ENCODE measurements at regions not wholly inside any gene's neighbourhood (a gene's known extent, or its start where the extent isn't known, plus 50 kb on each side); places are given as distances from the start of the nearest gene placed in this dataset.
A peak's percentile ranks its signal among the peaks of the same experiment; 100 is the strongest.
"Not testable (repeated sequence)": the region's sequence is repeated elsewhere in the genome, so short reads cannot be mapped to it uniquely, and the experiment has no call there.

- H3K4me3 ChIP-seq (replicated peaks in 1 of 3; ENCODE audit: insufficient read depth in 1 of 3, low read depth in 2 of 3, low read length in 3 of 3); intact Hi-C loops (cut with micrococcal nuclease; ENCODE audit: unreplicated experiment); H2AFZ ChIP-seq (ENCODE audit: low read length); H3K36me3 ChIP-seq (replicated peaks in 1 of 2; ENCODE audit: control insufficient read depth in 1 of 2, insufficient read depth in 2 of 2, low read length in 2 of 2); H3K79me2 ChIP-seq (ENCODE audit: insufficient read depth, low read length); POLR2A ChIA-PET; H3K4me2 ChIP-seq (ENCODE audit: low read depth, low read length); BruUV-seq (replicated peaks); H3K9me3 ChIP-seq (ENCODE audit: low read length); DNase-seq (ENCODE audit: low spot score); FAIRE-seq; H4K20me1 ChIP-seq (ENCODE audit: insufficient read depth, low read length); H3K9ac ChIP-seq (ENCODE audit: insufficient read depth, low read depth, low read length); H3K27me3 ChIP-seq (ENCODE audit: control insufficient read depth in 1 of 2, insufficient read depth in 2 of 2, low read length in 2 of 2); in situ Hi-C loops (cut with HindIII; ENCODE audit: extremely low pct_ligation_motif_present, low pct_unique_long_range_greater_than_20kb); ATAC-seq; H3K4me1 ChIP-seq (ENCODE audit: insufficient read depth, low read length); CTCF ChIA-PET (ENCODE audit: low intra/inter-chr PET ratio, low total read pairs); H3K27ac ChIP-seq (ENCODE audit: extremely low read length, insufficient read depth, low read length): not testable (repeated sequence)
- 67% methylated on average over 9 of the region's 13 CpGs for WGBS (ENCODE audit: low lambda C conversion rate)
These were observed 93.3 kb downstream of the ANKRD30BL start for GRCh38 chr2:132068407-132068806.

- H3K9ac ChIP-seq (ENCODE audit: insufficient read depth, low read depth, low read length); H3K79me2 ChIP-seq (ENCODE audit: insufficient read depth, low read length); intact Hi-C loops (cut with micrococcal nuclease; ENCODE audit: unreplicated experiment); H3K27me3 ChIP-seq (ENCODE audit: control insufficient read depth in 1 of 2, insufficient read depth in 2 of 2, low read length in 2 of 2); H3K4me2 ChIP-seq (ENCODE audit: low read depth, low read length); ATAC-seq; H3K27ac ChIP-seq (ENCODE audit: extremely low read length, insufficient read depth, low read length); in situ Hi-C loops (cut with HindIII; ENCODE audit: extremely low pct_ligation_motif_present, low pct_unique_long_range_greater_than_20kb); CTCF ChIA-PET (ENCODE audit: low intra/inter-chr PET ratio, low total read pairs); H3K4me1 ChIP-seq (ENCODE audit: insufficient read depth, low read length); H4K20me1 ChIP-seq (ENCODE audit: insufficient read depth, low read length); BruUV-seq (replicated peaks); H3K9me3 ChIP-seq (ENCODE audit: low read length); H3K4me3 ChIP-seq (replicated peaks in 1 of 3; ENCODE audit: insufficient read depth in 1 of 3, low read depth in 2 of 3, low read length in 3 of 3); H2AFZ ChIP-seq (ENCODE audit: low read length); H3K36me3 ChIP-seq (replicated peaks in 1 of 2; ENCODE audit: control insufficient read depth in 1 of 2, insufficient read depth in 2 of 2, low read length in 2 of 2); FAIRE-seq; POLR2A ChIA-PET: not testable (repeated sequence)
- WGBS (ENCODE audit: low lambda C conversion rate) = 0% methylated on average over 2 of the region's 2 CpGs
- peak; percentile 3 for DNase-seq (ENCODE audit: low spot score)
These were observed 96.4 kb downstream of the ANKRD30BL start for GRCh38 chr2:132065391-132065790.

- DNase-seq (ENCODE audit: low spot score); BruUV-seq (replicated peaks); CTCF ChIA-PET (ENCODE audit: low intra/inter-chr PET ratio, low total read pairs); H3K4me1 ChIP-seq (ENCODE audit: insufficient read depth, low read length); H3K4me3 ChIP-seq (replicated peaks in 1 of 3; ENCODE audit: insufficient read depth in 1 of 3, low read depth in 2 of 3, low read length in 3 of 3); H3K4me2 ChIP-seq (ENCODE audit: low read depth, low read length); H3K36me3 ChIP-seq (replicated peaks in 1 of 2; ENCODE audit: control insufficient read depth in 1 of 2, insufficient read depth in 2 of 2, low read length in 2 of 2); FAIRE-seq; ATAC-seq; H3K9ac ChIP-seq (ENCODE audit: insufficient read depth, low read depth, low read length); H3K79me2 ChIP-seq (ENCODE audit: insufficient read depth, low read length); POLR2A ChIA-PET; H3K27ac ChIP-seq (ENCODE audit: extremely low read length, insufficient read depth, low read length); in situ Hi-C loops (cut with HindIII; ENCODE audit: extremely low pct_ligation_motif_present, low pct_unique_long_range_greater_than_20kb); H2AFZ ChIP-seq (ENCODE audit: low read length); intact Hi-C loops (cut with micrococcal nuclease; ENCODE audit: unreplicated experiment); H4K20me1 ChIP-seq (ENCODE audit: insufficient read depth, low read length); H3K9me3 ChIP-seq (ENCODE audit: low read length); TF ChIP-seq CBX2 (CRISPR knock-in tag; IDR thresholded peaks at IDR 0.05; ENCODE audit: low read depth): not testable (repeated sequence)
- peaks cover 0 to 31% of the 10 kb centered on the region in 2 experiments; a peak in 3 of 5 replicates for H3K27me3 ChIP-seq (ENCODE audit: control insufficient read depth in 1 of 2, insufficient read depth in 2 of 2, low read length in 2 of 2)
- TF ChIP-seq CBX2 (IDR thresholded peaks at IDR 0.05; ENCODE audit: low read depth, low read length) = peak; percentile 38
- under 1% methylated on average over 5 of the region's 5 CpGs for WGBS (ENCODE audit: low lambda C conversion rate)
These were observed 122.0 kb downstream of the ANKRD30BL start for GRCh38 chr2:132039609-132040236.
